ENCODE measurements at regions not wholly inside any gene's neighbourhood (a gene's known extent, or its start where the extent isn't known, plus 50 kb on each side); places are given as distances from the start of the nearest gene placed in this dataset.

DNA sequence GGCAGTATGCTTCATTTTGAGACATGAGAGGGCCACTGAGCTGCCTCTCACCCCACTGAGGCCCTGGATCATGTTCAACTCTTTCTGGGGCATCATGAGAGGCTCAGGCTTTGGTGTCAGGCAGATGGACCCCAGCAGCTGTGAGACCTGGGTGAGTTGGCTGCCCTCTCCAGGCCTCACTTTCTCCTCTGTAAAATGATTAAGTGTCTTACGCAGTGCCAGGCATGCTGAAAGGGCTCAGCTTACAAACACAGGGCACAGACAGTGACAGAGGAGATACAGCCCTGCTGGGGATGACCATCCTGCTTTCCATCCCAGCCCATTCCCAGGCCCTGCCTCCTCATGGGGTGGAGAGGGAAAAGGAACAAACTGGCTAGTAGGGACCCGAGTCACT lies 387.4 kb downstream of the MATN1 start:
- Histone ChIP-seq H3K9me3 (no peaks in the 10 kb centered on the region), H3K27me3 (no peaks in the 10 kb centered on the region), H3K4me3 (replicated peaks in 1 of 3) (no peak overlapping the region), H3K27ac (no peak overlapping the region), H3K36me3 (no peaks in the 10 kb centered on the region), H3K4me1 (no peaks in the 10 kb centered on the region)
- no peak for DNase-seq
- intact Hi-C loops (cut with DNase I), result no loop called here
- WGBS, 2 donors, result 82 to 89% methylated on average over 2 of the region's 2 CpGs
- TF ChIP-seq POLR2A (IDR thresholded peaks at IDR 0.05), result no peak
- TF ChIP-seq, protein P1, sequence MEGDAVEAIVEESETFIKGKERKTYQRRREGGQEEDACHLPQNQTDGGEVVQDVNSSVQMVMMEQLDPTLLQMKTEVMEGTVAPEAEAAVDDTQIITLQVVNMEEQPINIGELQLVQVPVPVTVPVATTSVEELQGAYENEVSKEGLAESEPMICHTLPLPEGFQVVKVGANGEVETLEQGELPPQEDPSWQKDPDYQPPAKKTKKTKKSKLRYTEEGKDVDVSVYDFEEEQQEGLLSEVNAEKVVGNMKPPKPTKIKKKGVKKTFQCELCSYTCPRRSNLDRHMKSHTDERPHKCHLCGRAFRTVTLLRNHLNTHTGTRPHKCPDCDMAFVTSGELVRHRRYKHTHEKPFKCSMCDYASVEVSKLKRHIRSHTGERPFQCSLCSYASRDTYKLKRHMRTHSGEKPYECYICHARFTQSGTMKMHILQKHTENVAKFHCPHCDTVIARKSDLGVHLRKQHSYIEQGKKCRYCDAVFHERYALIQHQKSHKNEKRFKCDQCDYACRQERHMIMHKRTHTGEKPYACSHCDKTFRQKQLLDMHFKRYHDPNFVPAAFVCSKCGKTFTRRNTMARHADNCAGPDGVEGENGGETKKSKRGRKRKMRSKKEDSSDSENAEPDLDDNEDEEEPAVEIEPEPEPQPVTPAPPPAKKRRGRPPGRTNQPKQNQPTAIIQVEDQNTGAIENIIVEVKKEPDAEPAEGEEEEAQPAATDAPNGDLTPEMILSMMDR (IDR thresholded peaks at IDR 0.05), result no peak

DNA sequence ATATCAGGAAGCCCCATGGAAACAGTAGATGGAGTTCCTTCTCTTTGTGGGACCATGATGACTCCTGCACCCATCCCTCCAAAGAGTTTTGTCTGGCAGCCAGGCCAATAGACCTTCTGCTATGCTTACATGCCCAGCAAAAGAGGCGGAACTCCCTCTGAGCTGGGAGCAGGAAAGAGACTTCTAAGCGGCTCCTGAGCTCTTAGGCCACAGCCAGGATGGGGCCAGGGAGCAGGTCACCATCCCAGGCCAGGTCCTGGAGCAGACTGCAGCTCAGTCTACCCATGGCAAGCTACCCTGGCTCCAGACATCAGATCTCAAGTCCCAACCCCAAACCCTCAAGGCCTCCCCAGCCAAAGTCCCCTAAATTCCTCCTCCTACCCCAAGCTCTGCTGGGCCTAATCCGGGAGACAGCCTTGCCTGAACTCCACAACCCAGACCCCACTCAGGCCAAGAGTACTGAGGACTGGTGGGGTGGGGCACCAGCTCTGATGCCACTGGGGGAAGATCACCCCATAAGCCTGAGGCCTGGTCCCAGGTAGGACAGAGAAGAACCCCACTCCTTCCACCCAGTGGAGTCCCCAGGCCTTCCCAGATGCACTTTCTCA lies 387.9 kb downstream of the MATN1 start:
- WGBS, 2 donors, result 83 to 93% methylated on average over 3 of the region's 3 CpGs
- TF ChIP-seq POLR2A (IDR thresholded peaks at IDR 0.05), result no peak
- TF ChIP-seq, protein P1 (IDR thresholded peaks at IDR 0.05), result no peak
- Histone ChIP-seq H3K9me3 (no peaks in the 10 kb centered on the region), H3K4me1 (no peaks in the 10 kb centered on the region), H3K4me3 (replicated peaks in 1 of 3) (no peak overlapping the region), H3K36me3 (no peaks in the 10 kb centered on the region), H3K27ac (no peak overlapping the region), H3K27me3 (no peaks in the 10 kb centered on the region)
- no peak for DNase-seq
- intact Hi-C loops (cut with DNase I), result no loop called here

DNA sequence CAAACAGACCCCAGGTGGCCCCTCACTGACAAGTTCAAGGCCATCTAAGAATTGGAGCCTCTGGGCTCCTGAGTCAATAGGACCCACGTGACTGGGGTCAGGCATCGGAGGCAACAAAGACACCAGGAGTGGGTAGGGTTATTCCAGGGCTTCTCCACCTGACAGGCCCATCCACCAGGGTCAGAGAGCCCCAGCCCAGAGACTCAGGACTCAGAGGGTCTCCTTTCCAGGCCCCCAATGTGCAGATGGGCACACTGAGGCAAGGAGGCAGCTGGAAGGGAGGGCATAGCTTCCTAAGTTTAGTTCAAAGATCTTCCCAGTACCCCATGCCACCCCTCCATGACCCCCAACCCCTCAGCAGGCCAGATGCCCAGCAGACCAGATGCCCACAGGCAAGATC lies 388.6 kb downstream of the MATN1 start:
- no peaks in the 10 kb centered on the region for H3K4me1 ChIP-seq
- no CpG with 5 or more reads among the region's 2 CpGs for WGBS, 2 donors

DNA sequence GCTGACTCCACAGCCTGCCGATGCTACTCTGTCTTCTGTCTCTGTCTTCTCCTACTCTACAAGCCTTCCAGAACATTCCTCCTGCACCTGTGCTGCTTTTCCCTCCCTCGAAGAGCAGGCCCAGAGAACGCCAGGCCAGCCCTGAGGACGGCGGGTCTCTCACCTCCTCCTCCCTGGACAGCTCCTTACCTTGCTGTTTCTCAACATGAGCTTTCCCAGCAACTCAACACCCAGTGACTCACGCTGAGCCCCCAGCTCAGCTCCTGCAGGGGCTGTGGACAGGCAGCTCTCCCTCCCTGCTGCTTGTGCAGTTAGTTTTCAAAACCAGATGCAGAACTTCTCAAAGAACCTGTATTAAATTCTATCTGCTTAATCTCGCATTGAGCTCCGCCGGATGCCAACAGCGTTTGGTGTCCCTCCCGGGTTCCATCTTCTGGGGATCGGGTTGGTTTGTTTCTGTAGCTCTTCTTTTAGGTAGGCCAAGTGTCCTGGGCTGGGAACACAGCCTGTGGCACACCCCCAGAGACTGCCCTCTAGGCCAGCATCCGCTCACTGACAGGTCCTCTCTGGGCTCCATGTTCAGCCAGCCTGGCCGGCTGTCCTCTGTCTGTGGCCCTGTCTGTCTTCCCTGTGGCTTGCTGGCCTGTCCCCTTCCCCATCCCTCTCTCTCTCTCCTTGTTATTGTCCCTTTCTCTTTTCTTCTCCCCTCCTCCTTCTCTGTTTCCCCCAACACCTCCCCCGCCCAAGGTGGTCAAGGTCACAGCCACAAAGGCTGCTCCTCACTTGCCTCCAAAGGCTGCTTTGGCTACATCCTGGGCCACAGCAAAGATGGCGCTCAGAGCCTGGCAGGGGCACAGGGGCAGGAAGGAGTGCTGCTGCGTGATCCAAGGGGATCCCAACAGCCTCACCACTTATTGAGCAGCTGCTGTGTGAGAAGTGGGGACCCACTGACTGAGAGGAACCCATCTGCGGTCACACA lies 391.0 kb downstream of the MATN1 start:
- 76 to 79% methylated on average over 18 of the region's 18 CpGs for WGBS, 2 donors
- Histone ChIP-seq H3K4me1 (no peaks in the 10 kb centered on the region), H3K27ac (no peak overlapping the region), H3K27me3 (no peaks in the 10 kb centered on the region), H3K4me3 (replicated peaks in 1 of 3) (no peak overlapping the region), H3K36me3 (no peaks in the 10 kb centered on the region), H3K9me3 (no peaks in the 10 kb centered on the region)
- TF ChIP-seq POLR2A (IDR thresholded peaks at IDR 0.05), result no peak
- TF ChIP-seq, protein P1 (IDR thresholded peaks at IDR 0.05), result no peak
- DNase-seq, result no peak
- intact Hi-C loops (cut with DNase I), result no loop called here

More for the DNA sequence above, 388.6 kb downstream of the MATN1 start:
- intact Hi-C loops (cut with DNase I), result no loop called here
- Histone ChIP-seq H3K36me3 (no peaks in the 10 kb centered on the region), H3K27ac (no peak overlapping the region), H3K9me3 (no peaks in the 10 kb centered on the region), H3K27me3 (no peaks in the 10 kb centered on the region), H3K4me3 (replicated peaks in 1 of 3) (no peak overlapping the region)
- DNase-seq, result no peak
- TF ChIP-seq, protein P1 (IDR thresholded peaks at IDR 0.05), result no peak
- TF ChIP-seq POLR2A (IDR thresholded peaks at IDR 0.05), result no peak

Measured in thyroid gland (tissue), 4 donors.